ENCODE measurements at regions not wholly inside any gene's neighbourhood (a gene's known extent, or its start where the extent isn't known, plus 50 kb on each side); places are given as distances from the start of the nearest gene placed in this dataset.

GRCh38 chr5:109531262-109531661, 121.5 kb upstream of the PJA2 start:
- DNase-seq (ENCODE audit: low read depth), result no peak

- no peak for DNase-seq (ENCODE audit: low read depth)
Measured at GRCh38 chr5:109529987-109530386, 120.2 kb upstream of the PJA2 start.

- no peak for DNase-seq (ENCODE audit: low read depth)
Measured at GRCh38 chr5:109529520-109529919, 119.7 kb upstream of the PJA2 start.

- no peak for DNase-seq (ENCODE audit: low read depth)
Measured at GRCh38 chr5:109524555-109524954, 114.8 kb upstream of the PJA2 start.

- DNase-seq (ENCODE audit: low read depth), result no peak
Measured at GRCh38 chr5:109524026-109524425, 114.3 kb upstream of the PJA2 start.

GRCh38 chr5:109522404-109522803, 112.6 kb upstream of the PJA2 start:
- DNase-seq (ENCODE audit: low read depth), result no peak

GRCh38 chr5:109519416-109519815, 109.6 kb upstream of the PJA2 start:
- DNase-seq (ENCODE audit: low read depth), result peak; percentile 30

GRCh38 chr5:109516390-109516789, 106.6 kb upstream of the PJA2 start:
- DNase-seq (ENCODE audit: low read depth), result peak; percentile 6

GRCh38 chr5:109511980-109512734, 102.4 kb upstream of the PJA2 start:
- DNase-seq (ENCODE audit: low read depth), result no peak

GRCh38 chr5:109506556-109506955, 96.8 kb upstream of the PJA2 start:
- no peak for DNase-seq (ENCODE audit: low read depth)

GRCh38 chr5:109496112-109496511, 86.3 kb upstream of the PJA2 start:
- no peak for DNase-seq (ENCODE audit: low read depth)

- DNase-seq (ENCODE audit: low read depth), result no peak
Measured at GRCh38 chr5:109487753-109488420, 78.1 kb upstream of the PJA2 start.

GRCh38 chr5:109486200-109486804, 76.5 kb upstream of the PJA2 start:
- no peak for DNase-seq (ENCODE audit: low read depth)

GRCh38 chr5:109485030-109485429, 75.3 kb upstream of the PJA2 start:
- DNase-seq (ENCODE audit: low read depth), result peak; percentile 5

GRCh38 chr5:109484597-109484996, 74.8 kb upstream of the PJA2 start:
- DNase-seq (ENCODE audit: low read depth), result no peak

GRCh38 chr5:109483395-109483971, 73.7 kb upstream of the PJA2 start:
- DNase-seq (ENCODE audit: low read depth), result no peak

GRCh38 chr5:109482748-109483147, 73.0 kb upstream of the PJA2 start:
- DNase-seq (ENCODE audit: low read depth), result peak; percentile 10

- peak; percentile 36 for DNase-seq (ENCODE audit: low read depth)
Measured at GRCh38 chr5:109479260-109479860, 69.6 kb upstream of the PJA2 start.

- DNase-seq (ENCODE audit: low read depth), result no peak
Measured at GRCh38 chr5:109478830-109479229, 69.1 kb upstream of the PJA2 start.

- DNase-seq (ENCODE audit: low read depth), result no peak
Measured at GRCh38 chr5:109476292-109476691, 66.5 kb upstream of the PJA2 start.

- DNase-seq (ENCODE audit: low read depth), result no peak
Measured at GRCh38 chr5:109469896-109470662, 60.3 kb upstream of the PJA2 start.

All from renal cortical epithelial cell (primary cell).